CD14-positive monocyte (primary cell): ENCODE measurements at regions not wholly inside any gene's neighbourhood (a gene's known extent, or its start where the extent isn't known, plus 50 kb on each side); places are given as distances from the start of the nearest gene placed in this dataset.

Source experiments
- DNase-seq, 3 donors: peaks; one replicate each; pipeline ENCODE4 v3.0.0-alpha.2; 2011 to 2022
- H2AFZ ChIP-seq: 2 replicates; pipeline ENCODE4 v1.6.0; 2012; ENCODE audit warnings: mild to moderate bottlenecking, low read depth, low read length, inconsistent platforms; ENCODE audit not compliant: insufficient read depth, poor library complexity, severe bottlenecking
- H3K27ac ChIP-seq, 2 donors: 1 replicate in 1 of 2; 2 replicates in 1 of 2; pipeline ENCODE4 v1.5.1; 2012 to 2013; ENCODE audit warnings: low read length in 2 of 2, control low read depth in 1 of 2, inconsistent platforms in 1 of 2, low read depth in 1 of 2, mild to moderate bottlenecking in 1 of 2
- H3K27me3 ChIP-seq, 2 donors: one replicate each; pipeline versions ENCODE4 v1.6.0 to v1.6.1; 2011 to 2013; ENCODE audit warnings: low read length in 2 of 2; ENCODE audit not compliant: control insufficient read depth in 2 of 2, insufficient read depth in 2 of 2
- H3K36me3 ChIP-seq, 2 donors: replicated peaks in 1 of 2; 1 replicate in 1 of 2; 2 replicates in 1 of 2; pipeline versions ENCODE4 v1.5.1 to v1.6.1; 2012 to 2013; ENCODE audit warnings: low read length in 2 of 2, control low read depth in 1 of 2, inconsistent platforms in 1 of 2, mild to moderate bottlenecking in 1 of 2; ENCODE audit not compliant: insufficient read depth in 2 of 2, control insufficient read depth in 1 of 2
- H3K4me1 ChIP-seq, 2 donors: 1 replicate in 1 of 2; 2 replicates in 1 of 2; pipeline versions ENCODE4 v1.5.1 to v1.6.1; 2012 to 2013; ENCODE audit warnings: low read length in 2 of 2, control low read depth in 1 of 2, inconsistent platforms in 1 of 2, mild to moderate bottlenecking in 1 of 2, moderate library complexity in 1 of 2; ENCODE audit not compliant: insufficient read depth in 2 of 2, control insufficient read depth in 1 of 2
- H3K4me2 ChIP-seq: replicated peaks from 2 replicates; pipeline ENCODE3; 2012; ENCODE audit warnings: low read length, moderate library complexity, mild to moderate bottlenecking; ENCODE audit not compliant: poor library complexity, severe bottlenecking; ENCODE audit errors: extremely low read depth
- H3K4me3 ChIP-seq, 3 experiments: fragments of 200-600 bp in 1 of 3; sonication (generic) in 1 of 3; replicated peaks in 1 of 3; 1 replicate in 2 of 3; 2 replicates in 1 of 3; pipeline ENCODE4 v1.5.1; 2011 to 2013; ENCODE audit warnings: low read length in 3 of 3, mild to moderate bottlenecking in 3 of 3, control low read depth in 2 of 3, low read depth in 2 of 3, inconsistent platforms in 1 of 3, moderate library complexity in 1 of 3
- H3K79me2 ChIP-seq: 2 replicates; pipeline ENCODE4 v1.6.0; 2012; ENCODE audit warnings: mild to moderate bottlenecking, control low read depth, inconsistent platforms, low read length, moderate library complexity; ENCODE audit not compliant: insufficient read depth
- H3K9ac ChIP-seq: 2 replicates; pipeline ENCODE4 v1.6.0; 2017; ENCODE audit warnings: low read length, mild to moderate bottlenecking; ENCODE audit not compliant: insufficient read depth, poor library complexity, severe bottlenecking
- H3K9me3 ChIP-seq, 2 donors: replicated peaks in 1 of 2; 1 replicate in 1 of 2; 2 replicates in 1 of 2; pipeline versions ENCODE4 v1.5.1 to v1.6.1; 2012 to 2013; ENCODE audit warnings: low read length in 2 of 2, control low read depth in 1 of 2; ENCODE audit not compliant: control insufficient read depth in 1 of 2, insufficient read depth in 1 of 2
- H4K20me1 ChIP-seq: 2 replicates; pipeline ENCODE4 v1.6.0; 2012; ENCODE audit warnings: mild to moderate bottlenecking, low read length, control low read depth, moderate library complexity; ENCODE audit not compliant: insufficient read depth
- H3K27ac Mint-ChIP-seq, 7 donors: one replicate each; pipeline ENCODE4 v1.8.0; 2020; ENCODE audit warnings: mild to moderate bottlenecking in 7 of 7, mixed read lengths in 7 of 7, moderate library complexity in 6 of 7, inconsistent platforms in 2 of 7
- H3K27me3 Mint-ChIP-seq, 3 donors: one replicate each; pipeline ENCODE4 v1.8.0; 2021 to 2022; ENCODE audit warnings: low read depth in 3 of 3, mild to moderate bottlenecking in 3 of 3, mixed read lengths in 3 of 3, moderate library complexity in 3 of 3, inconsistent platforms in 1 of 3
- H3K36me3 Mint-ChIP-seq, 2 donors: one replicate each; pipeline ENCODE4 v1.8.0; 2020; ENCODE audit warnings: mixed read lengths in 2 of 2, inconsistent platforms in 1 of 2, mild to moderate bottlenecking in 1 of 2
- H3K4me1 Mint-ChIP-seq: one replicate; pipeline ENCODE4 v1.8.0; 2020; ENCODE audit warnings: mild to moderate bottlenecking, mixed read lengths
- H3K4me3 Mint-ChIP-seq, 2 donors: one replicate each; pipeline ENCODE4 v1.8.0; 2020; ENCODE audit warnings: mild to moderate bottlenecking in 2 of 2, mixed read lengths in 2 of 2, moderate library complexity in 1 of 2
- H3K9me3 Mint-ChIP-seq, 7 donors: one replicate each; pipeline ENCODE4 v1.8.0; 2020 to 2022; ENCODE audit warnings: mixed read lengths in 7 of 7, mild to moderate bottlenecking in 6 of 7, moderate library complexity in 6 of 7, inconsistent platforms in 2 of 7
- intact Hi-C, 2 donors: fragments of 100-400 bp; cut with micrococcal nuclease; formaldehyde crosslinking; loops; one replicate each; pipeline versions ENCODE4 v1.15.0 to v1.15.1; 2023
- TF ChIP-seq, protein P1 (sequence below): fragments of 200-600 bp; IDR thresholded peaks from one replicate; pipeline ENCODE4 v1.8.0; 2022; ENCODE audit warnings: antibody characterized with exemption, mild to moderate bottlenecking

DNA sequence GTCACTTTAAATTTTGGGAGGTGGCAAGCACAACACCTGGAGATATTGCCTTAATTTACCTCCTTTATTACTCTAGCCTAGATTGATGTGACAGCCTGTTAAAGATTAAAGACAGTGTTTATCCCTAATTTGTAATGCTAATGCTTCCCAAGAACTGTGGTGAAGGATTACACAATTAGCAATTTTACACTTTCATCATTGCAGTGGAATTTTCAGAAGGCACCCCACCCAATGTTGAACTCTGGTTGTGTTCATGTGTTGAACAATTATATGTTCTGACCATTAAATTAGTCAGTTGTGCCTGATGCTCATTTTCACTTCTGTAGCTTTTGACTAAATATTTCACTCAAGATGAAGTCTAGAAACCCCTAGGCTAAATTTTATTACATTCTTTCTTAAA, 317.1 kb upstream of the CWC22 start:
- Histone ChIP-seq H3K9ac (no peak overlapping the region), H3K27me3 (no peaks in the 10 kb centered on the region), H3K4me2 (no peak overlapping the region), H2AFZ (no peak overlapping the region), H3K4me3 (no peak overlapping the region), H3K9me3 (peaks cover 0 to 5% of the 10 kb centered on the region in 2 donors), H3K27ac (no peak overlapping the region), H3K36me3 (no peaks in the 10 kb centered on the region), H4K20me1 (no peaks in the 10 kb centered on the region), H3K79me2 (no peaks in the 10 kb centered on the region), H3K4me1 (no peaks in the 10 kb centered on the region)
- Mint-ChIP-seq H3K4me1 (no peaks in the 10 kb centered on the region), H3K9me3 (peaks cover 0 to 8% (median 2%) of the 10 kb centered on the region in 7 donors), H3K27ac (no peak overlapping the region), H3K27me3 (no peaks in the 10 kb centered on the region), H3K4me3 (no peak overlapping the region), H3K36me3 (no peaks in the 10 kb centered on the region)
- DNase-seq = no peak
- TF ChIP-seq, protein P1, sequence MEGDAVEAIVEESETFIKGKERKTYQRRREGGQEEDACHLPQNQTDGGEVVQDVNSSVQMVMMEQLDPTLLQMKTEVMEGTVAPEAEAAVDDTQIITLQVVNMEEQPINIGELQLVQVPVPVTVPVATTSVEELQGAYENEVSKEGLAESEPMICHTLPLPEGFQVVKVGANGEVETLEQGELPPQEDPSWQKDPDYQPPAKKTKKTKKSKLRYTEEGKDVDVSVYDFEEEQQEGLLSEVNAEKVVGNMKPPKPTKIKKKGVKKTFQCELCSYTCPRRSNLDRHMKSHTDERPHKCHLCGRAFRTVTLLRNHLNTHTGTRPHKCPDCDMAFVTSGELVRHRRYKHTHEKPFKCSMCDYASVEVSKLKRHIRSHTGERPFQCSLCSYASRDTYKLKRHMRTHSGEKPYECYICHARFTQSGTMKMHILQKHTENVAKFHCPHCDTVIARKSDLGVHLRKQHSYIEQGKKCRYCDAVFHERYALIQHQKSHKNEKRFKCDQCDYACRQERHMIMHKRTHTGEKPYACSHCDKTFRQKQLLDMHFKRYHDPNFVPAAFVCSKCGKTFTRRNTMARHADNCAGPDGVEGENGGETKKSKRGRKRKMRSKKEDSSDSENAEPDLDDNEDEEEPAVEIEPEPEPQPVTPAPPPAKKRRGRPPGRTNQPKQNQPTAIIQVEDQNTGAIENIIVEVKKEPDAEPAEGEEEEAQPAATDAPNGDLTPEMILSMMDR = no peak
- intact Hi-C loops = no loop called here

DNA sequence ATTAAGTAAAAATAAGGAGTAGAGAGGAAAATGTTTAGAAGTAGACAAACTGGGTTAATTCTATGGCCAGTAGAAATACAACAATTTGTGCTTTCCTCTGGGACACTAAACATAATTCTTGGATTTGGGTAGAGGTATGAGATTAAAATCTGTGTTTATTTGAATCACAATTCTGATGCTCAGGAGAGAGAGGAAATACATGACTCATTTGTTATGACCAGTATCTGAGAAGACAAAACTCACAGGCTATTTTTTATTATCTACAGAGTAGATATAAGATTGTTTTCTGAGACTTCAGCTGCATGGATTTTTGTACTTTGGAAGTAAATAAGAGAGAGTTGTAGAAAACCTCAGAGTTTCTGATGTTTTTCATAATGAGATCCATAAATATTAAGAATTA, 315.7 kb upstream of the CWC22 start:
- peaks cover 0 to 9% (median 2%) of the 10 kb centered on the region in 7 donors for H3K9me3 Mint-ChIP-seq
- H3K27me3 Mint-ChIP-seq = no peaks in the 10 kb centered on the region
- intact Hi-C loops = no loop called here
- H3K27ac Mint-ChIP-seq = no peak overlapping the region
- no peaks in the 10 kb centered on the region for H3K79me2 ChIP-seq
- H3K4me1 Mint-ChIP-seq = no peaks in the 10 kb centered on the region
- no peak overlapping the region for H3K4me2 ChIP-seq
- H3K4me1 ChIP-seq = no peaks in the 10 kb centered on the region
- no peak overlapping the region for H3K9ac ChIP-seq
- no peak overlapping the region for H3K27ac ChIP-seq
- no peak overlapping the region for H2AFZ ChIP-seq
- TF ChIP-seq, protein P1 = no peak
- no peak overlapping the region for H3K4me3 ChIP-seq
- H4K20me1 ChIP-seq = no peaks in the 10 kb centered on the region
- H3K36me3 Mint-ChIP-seq = no peaks in the 10 kb centered on the region
- no peaks in the 10 kb centered on the region for H3K36me3 ChIP-seq
- no peak overlapping the region for H3K4me3 Mint-ChIP-seq
- H3K9me3 ChIP-seq = no peaks in the 10 kb centered on the region
- no peaks in the 10 kb centered on the region for H3K27me3 ChIP-seq
- DNase-seq = no peak
